HG03378 (cell line): ENCODE measurements at regions not wholly inside any gene's neighbourhood (a gene's known extent, or its start where the extent isn't known, plus 50 kb on each side); places are given as distances from the start of the nearest gene placed in this dataset.

Source experiments
- ATAC-seq: cut with Tn5 transposase; IDR thresholded peaks from one replicate; pipeline ENCODE4 v1.9.1; 2021; ENCODE audit warnings: mild to moderate bottlenecking, moderate library complexity; ENCODE audit not compliant: unreplicated experiment

- no peak for ATAC-seq
Measured at GRCh38 chr17:31594416-31594815, 202.9 kb downstream of the RAB11FIP4 start.

DNA sequence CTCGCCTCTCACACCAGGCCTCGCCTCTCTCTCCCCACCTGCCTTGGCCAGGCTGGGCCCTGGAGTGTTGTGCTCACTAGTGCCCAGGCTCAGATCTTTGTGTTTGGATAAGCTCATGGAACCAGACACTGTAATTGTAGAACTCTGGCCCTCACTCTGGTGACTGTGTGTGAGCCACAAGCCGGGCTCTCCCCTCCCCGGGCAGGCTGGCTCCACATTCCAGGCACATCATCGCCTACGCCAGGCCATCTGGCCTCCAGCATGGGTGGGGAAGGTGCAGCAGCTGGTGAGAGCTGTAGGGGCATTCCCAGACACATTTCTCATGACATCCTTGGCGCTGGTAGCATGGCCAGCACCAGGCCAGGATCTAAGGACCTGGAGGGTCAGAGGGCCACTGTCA lies 202.3 kb downstream of the RAB11FIP4 start:
- ATAC-seq, result no peak

- no peak for ATAC-seq
Measured at GRCh38 chr17:31591924-31592323, 200.4 kb downstream of the RAB11FIP4 start.

- ATAC-seq, result no peak
Measured at GRCh38 chr17:31588512-31588911, 197.0 kb downstream of the RAB11FIP4 start.

DNA sequence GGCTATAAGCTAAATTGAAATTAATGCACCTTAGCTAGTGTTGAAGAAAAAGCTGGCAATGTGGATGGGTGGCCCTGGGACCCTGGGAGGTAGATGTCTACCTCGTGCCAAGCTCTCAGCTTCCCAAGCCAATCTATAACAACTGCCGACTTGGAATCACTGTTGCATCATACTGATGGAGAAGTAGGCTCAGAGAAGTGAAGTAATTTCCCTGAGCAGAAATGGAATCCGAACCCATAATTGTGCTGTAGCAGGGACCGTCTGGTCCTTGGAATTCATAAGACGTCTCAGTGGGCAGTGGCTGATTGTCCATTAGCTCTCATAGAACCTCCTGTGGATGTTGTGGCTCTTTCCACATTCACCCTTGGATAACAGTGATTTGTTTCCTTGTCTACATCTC lies 196.6 kb downstream of the RAB11FIP4 start:
- no peak for ATAC-seq
